ENCODE measurements at regions not wholly inside any gene's neighbourhood (a gene's known extent, or its start where the extent isn't known, plus 50 kb on each side); places are given as distances from the start of the nearest gene placed in this dataset.

DNA sequence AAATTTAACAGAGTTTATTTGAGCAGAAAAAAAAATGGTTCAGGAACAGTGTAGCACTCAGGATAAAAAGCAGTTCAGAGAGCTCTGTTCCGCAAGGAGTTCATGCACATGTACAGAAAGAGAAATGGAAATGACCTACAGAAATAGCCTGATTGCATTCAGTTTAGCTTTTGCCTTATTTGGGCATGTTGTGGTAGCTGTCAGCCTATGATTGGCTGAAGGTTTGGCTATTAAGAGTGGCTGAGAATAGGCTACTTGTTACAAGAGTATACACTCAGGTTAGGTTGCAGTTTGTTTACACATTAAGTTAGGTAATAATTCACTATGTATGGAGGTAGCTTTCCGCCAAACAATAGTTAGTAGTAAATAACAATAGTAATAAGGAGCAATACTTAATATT is 511.0 kb upstream of the TMPRSS15 start:
- ATAC-seq (ENCODE audit: insufficient number of reproducible peaks, low FRiP score, low read depth), result no peak
- TF ChIP-seq, protein P1, sequence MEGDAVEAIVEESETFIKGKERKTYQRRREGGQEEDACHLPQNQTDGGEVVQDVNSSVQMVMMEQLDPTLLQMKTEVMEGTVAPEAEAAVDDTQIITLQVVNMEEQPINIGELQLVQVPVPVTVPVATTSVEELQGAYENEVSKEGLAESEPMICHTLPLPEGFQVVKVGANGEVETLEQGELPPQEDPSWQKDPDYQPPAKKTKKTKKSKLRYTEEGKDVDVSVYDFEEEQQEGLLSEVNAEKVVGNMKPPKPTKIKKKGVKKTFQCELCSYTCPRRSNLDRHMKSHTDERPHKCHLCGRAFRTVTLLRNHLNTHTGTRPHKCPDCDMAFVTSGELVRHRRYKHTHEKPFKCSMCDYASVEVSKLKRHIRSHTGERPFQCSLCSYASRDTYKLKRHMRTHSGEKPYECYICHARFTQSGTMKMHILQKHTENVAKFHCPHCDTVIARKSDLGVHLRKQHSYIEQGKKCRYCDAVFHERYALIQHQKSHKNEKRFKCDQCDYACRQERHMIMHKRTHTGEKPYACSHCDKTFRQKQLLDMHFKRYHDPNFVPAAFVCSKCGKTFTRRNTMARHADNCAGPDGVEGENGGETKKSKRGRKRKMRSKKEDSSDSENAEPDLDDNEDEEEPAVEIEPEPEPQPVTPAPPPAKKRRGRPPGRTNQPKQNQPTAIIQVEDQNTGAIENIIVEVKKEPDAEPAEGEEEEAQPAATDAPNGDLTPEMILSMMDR (IDR thresholded peaks at IDR 0.05), result no peak

DNA sequence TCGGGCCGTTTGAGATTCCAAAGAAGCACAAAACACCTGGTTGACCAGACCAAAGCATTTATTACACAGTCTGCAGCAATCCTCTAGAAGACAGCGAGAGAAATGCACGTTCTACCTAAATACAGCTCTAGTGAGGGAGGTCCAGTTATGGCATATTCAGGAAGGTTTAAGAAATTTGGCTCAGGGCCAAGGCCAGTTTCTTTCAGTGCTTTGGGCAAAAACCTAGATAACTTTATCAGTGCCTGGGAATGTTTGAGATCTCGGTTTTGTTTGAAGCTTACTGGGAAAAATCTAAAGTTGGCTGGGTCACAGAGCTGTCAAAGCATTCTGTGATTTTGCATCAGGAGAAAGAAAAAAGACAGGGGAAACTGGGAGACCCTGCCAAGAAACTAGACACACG is 514.0 kb upstream of the TMPRSS15 start:
- no peaks in the 10 kb centered on the region for H3K9me3 ChIP-seq
- H3K4me3 ChIP-seq, result no peak overlapping the region
- no peak overlapping the region for H3K27ac ChIP-seq
- no peaks in the 10 kb centered on the region for H3K4me1 ChIP-seq (ENCODE audit: control insufficient read depth in 1 of 2, low read depth in 2 of 2)
- H3K27me3 ChIP-seq (replicated peaks; ENCODE audit: insufficient read depth), result no peaks in the 10 kb centered on the region
- ATAC-seq (ENCODE audit: insufficient number of reproducible peaks, low FRiP score, low read depth) (no peak), DNase-seq (ENCODE audit: low spot score) (no peak)
- H3K36me3 ChIP-seq, result no peaks in the 10 kb centered on the region
- TF ChIP-seq, protein P1 (IDR thresholded peaks at IDR 0.05), result no peak

More for the DNA sequence above, 511.0 kb upstream of the TMPRSS15 start:
- Histone ChIP-seq H3K4me1 (ENCODE audit: control insufficient read depth in 1 of 2, low read depth in 2 of 2) (no peaks in the 10 kb centered on the region), H3K27ac (no peak overlapping the region), H3K36me3 (no peaks in the 10 kb centered on the region), H3K4me3 (no peak overlapping the region), H3K9me3 (no peaks in the 10 kb centered on the region), H3K27me3 (replicated peaks; ENCODE audit: insufficient read depth) (no peaks in the 10 kb centered on the region)
- DNase-seq (ENCODE audit: low spot score), result no peak

DNA sequence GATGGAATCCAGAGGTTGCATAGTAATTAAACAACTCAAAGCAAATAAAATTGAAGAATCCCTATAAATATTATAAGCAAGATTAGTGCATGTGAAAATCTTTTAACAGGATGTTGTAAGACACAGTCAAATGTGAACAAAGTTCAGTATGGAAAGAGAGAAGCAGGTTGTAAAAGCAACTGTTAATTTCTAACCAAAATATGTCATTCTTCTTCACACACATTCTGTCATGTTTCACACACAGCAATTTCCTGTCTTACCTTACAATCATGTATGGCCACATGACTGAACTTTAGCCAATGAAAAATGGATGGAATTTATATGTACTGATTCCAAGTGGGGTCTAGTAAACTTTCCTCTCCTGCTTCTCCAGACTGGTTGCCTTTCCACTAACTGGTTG is 527.7 kb upstream of the TMPRSS15 start:
- Histone ChIP-seq H3K27ac (no peak overlapping the region), H3K4me3 (no peak overlapping the region), H3K9me3 (no peaks in the 10 kb centered on the region), H3K4me1 (ENCODE audit: control insufficient read depth in 1 of 2, low read depth in 2 of 2) (no peaks in the 10 kb centered on the region), H3K27me3 (replicated peaks; ENCODE audit: insufficient read depth) (no peaks in the 10 kb centered on the region), H3K36me3 (no peaks in the 10 kb centered on the region)
- ATAC-seq (ENCODE audit: insufficient number of reproducible peaks, low FRiP score, low read depth) (no peak), DNase-seq (ENCODE audit: low spot score) (no peak)
- TF ChIP-seq, protein P1 (IDR thresholded peaks at IDR 0.05), result no peak

DNA sequence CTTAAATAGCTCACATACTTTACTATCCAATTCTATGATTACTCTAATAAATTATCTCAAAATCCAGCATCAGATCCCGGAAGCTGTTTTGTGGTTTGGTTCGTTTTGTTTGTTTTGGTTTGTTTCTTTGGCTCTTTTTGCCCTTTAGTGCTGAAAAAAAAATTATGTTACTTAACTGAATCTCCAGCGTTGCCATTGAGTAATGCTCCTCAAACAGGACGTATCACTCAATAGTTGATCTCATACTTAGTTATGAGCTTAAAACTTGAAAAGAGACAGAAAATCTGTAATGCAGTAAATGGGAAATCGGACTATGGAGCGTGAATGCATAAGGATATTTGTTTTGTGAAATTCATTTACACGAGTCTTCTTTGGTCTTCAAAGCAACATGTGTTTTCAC is 533.8 kb upstream of the TMPRSS15 start:
- no peak overlapping the region for H3K4me3 ChIP-seq
- ATAC-seq (ENCODE audit: insufficient number of reproducible peaks, low FRiP score, low read depth) (no peak), DNase-seq (ENCODE audit: low spot score) (no peak)
- no peak overlapping the region for H3K27ac ChIP-seq
- H3K9me3 ChIP-seq, result no peaks in the 10 kb centered on the region
- H3K27me3 ChIP-seq (replicated peaks; ENCODE audit: insufficient read depth), result no peaks in the 10 kb centered on the region
- TF ChIP-seq, protein P1 (IDR thresholded peaks at IDR 0.05), result no peak
- H3K36me3 ChIP-seq, result no peaks in the 10 kb centered on the region
- H3K4me1 ChIP-seq (ENCODE audit: control insufficient read depth in 1 of 2, low read depth in 2 of 2), result no peaks in the 10 kb centered on the region

DNA sequence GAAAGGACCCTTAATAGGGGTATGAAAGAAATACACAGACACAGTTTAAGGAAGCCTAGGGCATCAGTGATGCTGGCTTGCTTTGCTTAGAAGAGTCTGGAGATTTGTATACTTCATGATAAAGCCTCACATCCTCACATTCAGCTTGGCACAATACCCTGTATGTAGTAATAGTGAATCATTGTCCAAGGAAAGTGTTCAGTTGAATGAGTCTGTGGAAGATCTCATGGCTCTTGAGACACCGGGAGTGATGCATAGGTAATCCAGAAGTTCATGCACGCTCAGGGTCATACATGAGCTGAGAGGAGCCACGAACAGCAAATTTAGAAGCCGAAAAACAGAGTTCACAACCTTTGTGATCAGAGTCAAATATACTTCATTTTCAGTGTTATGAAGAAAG is 537.2 kb upstream of the TMPRSS15 start:
- H3K27ac ChIP-seq, result no peak overlapping the region
- H3K27me3 ChIP-seq (replicated peaks; ENCODE audit: insufficient read depth), result no peaks in the 10 kb centered on the region
- H3K9me3 ChIP-seq, result no peaks in the 10 kb centered on the region
- no peaks in the 10 kb centered on the region for H3K36me3 ChIP-seq
- no peak for DNase-seq (ENCODE audit: low spot score)
- no peak overlapping the region for H3K4me3 ChIP-seq
- H3K4me1 ChIP-seq (ENCODE audit: control insufficient read depth in 1 of 2, low read depth in 2 of 2), result no peaks in the 10 kb centered on the region
- no peak for ATAC-seq (ENCODE audit: insufficient number of reproducible peaks, low FRiP score, low read depth)
- TF ChIP-seq, protein P1 (IDR thresholded peaks at IDR 0.05), result no peak
